HAP-1 (cell line): ENCODE measurements at regions not wholly inside any gene's neighbourhood (a gene's known extent, or its start where the extent isn't known, plus 50 kb on each side); places are given as distances from the start of the nearest gene placed in this dataset.
"Not testable (repeated sequence)": the region's sequence is repeated elsewhere in the genome, so short reads cannot be mapped to it uniquely, and the experiment has no call there.

Experiments used
- DNase-seq, 2 experiments: peaks; one replicate each; pipeline ENCODE4 v3.0.0-alpha.2; 2016 to 2020; ENCODE audit warnings: low spot score in 2 of 2
- H3K27me3 ChIP-seq: fragments of 250-450 bp; sonication (Bioruptor Pico); 2 replicates; pipeline ENCODE4 v1.5.1; 2020; ENCODE audit warnings: low read depth, mild to moderate bottlenecking, moderate library complexity
- H3K36me3 ChIP-seq: fragments of 250-450 bp; sonication (Bioruptor Pico); replicated peaks from 2 replicates; pipeline ENCODE4 v1.5.1; 2020; ENCODE audit warnings: mild to moderate bottlenecking
- H3K4me1 ChIP-seq: fragments of 250-450 bp; sonication (Bioruptor Pico); 2 replicates; pipeline ENCODE4 v1.5.1; 2020; ENCODE audit warnings: mild to moderate bottlenecking
- H3K4me3 ChIP-seq: fragments of 250-450 bp; sonication (Bioruptor Pico); 2 replicates; pipeline ENCODE4 v1.5.1; 2020; ENCODE audit warnings: mild to moderate bottlenecking, moderate library complexity
- H3K9me3 ChIP-seq: fragments of 250-450 bp; sonication (Bioruptor Pico); 2 replicates; pipeline ENCODE4 v1.5.1; 2020; ENCODE audit warnings: mild to moderate bottlenecking, moderate library complexity
- in situ Hi-C: fragments of 300-500 bp; cut with MboI; formaldehyde crosslinking; loops from 3 replicates; pipeline ENCODE4 v1.14.3; 2020; ENCODE audit warnings: low sequenced_read_pairs, inconsistent platforms, mixed read lengths

DNA sequence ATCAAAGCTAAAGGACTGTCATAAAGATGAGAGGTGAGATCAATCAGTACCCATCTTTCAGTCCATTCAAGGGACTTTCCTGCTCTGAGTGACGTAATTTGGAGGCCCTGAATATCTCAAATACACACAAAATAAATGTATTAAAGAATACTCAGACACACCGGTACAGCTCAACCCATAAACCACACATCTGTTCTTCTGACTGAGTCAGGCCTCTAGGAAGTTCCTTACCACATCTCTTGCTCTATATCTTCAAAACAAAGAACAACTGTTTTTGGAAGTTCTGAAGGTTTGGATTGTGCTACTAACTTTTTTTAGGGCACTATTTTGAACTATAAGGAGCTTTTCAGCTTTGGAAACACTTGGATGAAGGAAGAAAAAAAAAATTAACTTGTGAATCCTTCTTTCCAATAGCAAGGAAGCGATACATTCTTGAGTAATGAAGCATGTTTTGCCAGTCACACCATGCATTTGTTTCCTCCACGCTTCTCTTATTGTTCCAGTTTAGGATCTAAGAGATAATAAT lies 866.5 kb upstream of the VRK2 start:
- Histone ChIP-seq H3K36me3 (no peaks in the 10 kb centered on the region), H3K4me1 (no peaks in the 10 kb centered on the region), H3K4me3 (no peak overlapping the region), H3K27me3 (no peaks in the 10 kb centered on the region), H3K9me3 (no peaks in the 10 kb centered on the region)
- DNase-seq, result no peak
- in situ Hi-C loops, result no loop called here

DNA sequence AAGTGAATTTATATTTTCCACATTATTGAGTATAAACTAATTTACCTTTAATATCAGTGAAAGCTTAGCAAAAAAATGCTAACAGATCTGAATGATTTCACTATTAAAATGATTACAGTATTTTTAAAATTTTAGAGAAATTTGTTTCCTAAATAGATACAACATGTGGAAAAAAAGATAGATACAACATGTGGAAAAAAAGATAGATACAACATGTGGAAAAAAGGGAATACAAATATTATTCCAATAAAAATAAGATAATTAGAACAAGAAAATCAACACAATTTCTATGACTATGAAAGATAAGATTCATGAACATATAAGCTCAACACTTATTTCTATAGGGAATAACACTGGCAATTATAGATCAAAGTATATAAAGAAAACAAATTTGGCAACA lies 865.9 kb upstream of the VRK2 start:
- no peak for DNase-seq
- H3K27me3 ChIP-seq, result no peaks in the 10 kb centered on the region
- in situ Hi-C loops, result no loop called here
- no peak overlapping the region for H3K4me3 ChIP-seq
- H3K36me3 ChIP-seq, result no peaks in the 10 kb centered on the region
- no peaks in the 10 kb centered on the region for H3K9me3 ChIP-seq
- no peaks in the 10 kb centered on the region for H3K4me1 ChIP-seq

DNA sequence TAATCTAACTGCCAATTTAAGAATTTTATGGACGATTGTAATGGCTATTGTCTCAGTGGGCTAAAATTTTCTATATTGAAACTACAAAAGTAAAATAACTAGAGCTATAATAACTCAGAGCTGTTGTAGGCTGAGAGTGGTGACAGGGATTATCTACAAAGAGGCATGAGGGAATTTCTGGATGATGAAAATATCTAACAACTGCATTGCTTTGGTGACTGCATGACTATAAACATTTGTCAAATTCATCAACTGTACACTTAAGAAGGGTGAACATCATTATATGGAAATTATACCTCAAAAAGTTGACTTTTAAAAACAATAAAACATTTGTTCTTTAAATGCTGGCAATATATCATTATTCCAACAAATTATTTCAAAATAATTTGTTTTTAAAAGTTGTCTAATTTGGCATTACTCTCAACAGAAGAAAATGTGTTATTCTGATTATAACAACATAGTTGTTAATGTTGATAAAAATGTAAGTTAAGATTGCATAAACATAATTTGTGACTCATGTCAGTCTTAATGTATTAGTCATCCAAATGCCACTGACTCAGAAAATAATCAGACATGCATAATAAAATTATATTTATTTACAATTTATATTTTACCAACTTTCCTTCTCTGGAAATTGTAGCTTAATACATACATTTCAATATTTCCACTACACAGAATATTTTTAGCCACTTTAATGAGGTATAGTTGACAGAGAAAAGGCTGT lies 865.1 kb upstream of the VRK2 start:
- DNase-seq, result no peak
- H3K4me3 ChIP-seq, result no peak overlapping the region
- no peaks in the 10 kb centered on the region for H3K4me1 ChIP-seq
- H3K9me3 ChIP-seq, result no peaks in the 10 kb centered on the region
- H3K27me3 ChIP-seq, result no peaks in the 10 kb centered on the region
- in situ Hi-C loops, result no loop called here
- no peaks in the 10 kb centered on the region for H3K36me3 ChIP-seq

DNA sequence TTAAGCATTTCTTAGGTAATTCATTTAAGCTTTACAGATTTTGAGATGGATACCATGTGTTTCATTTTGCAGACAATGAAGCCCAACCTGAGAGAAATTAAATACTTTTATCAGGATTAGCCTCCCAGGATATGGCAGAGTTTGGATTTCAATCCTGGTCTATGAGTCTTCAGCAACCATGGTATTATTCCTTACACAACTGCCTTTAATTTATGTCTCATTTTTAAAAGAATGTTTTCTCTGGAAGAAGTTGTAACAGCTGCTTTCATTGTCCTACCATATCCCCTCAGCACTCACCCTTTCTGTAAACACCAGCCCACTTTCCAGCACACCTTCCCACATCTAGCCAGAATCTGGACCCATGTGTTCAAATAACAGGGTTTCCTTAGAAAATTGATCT lies 863.7 kb upstream of the VRK2 start:
- H3K36me3 ChIP-seq, result no peaks in the 10 kb centered on the region
- no peaks in the 10 kb centered on the region for H3K27me3 ChIP-seq
- no peak for DNase-seq
- H3K4me3 ChIP-seq, result no peak overlapping the region
- no peaks in the 10 kb centered on the region for H3K4me1 ChIP-seq
- no peaks in the 10 kb centered on the region for H3K9me3 ChIP-seq
- in situ Hi-C loops, result no loop called here

DNA sequence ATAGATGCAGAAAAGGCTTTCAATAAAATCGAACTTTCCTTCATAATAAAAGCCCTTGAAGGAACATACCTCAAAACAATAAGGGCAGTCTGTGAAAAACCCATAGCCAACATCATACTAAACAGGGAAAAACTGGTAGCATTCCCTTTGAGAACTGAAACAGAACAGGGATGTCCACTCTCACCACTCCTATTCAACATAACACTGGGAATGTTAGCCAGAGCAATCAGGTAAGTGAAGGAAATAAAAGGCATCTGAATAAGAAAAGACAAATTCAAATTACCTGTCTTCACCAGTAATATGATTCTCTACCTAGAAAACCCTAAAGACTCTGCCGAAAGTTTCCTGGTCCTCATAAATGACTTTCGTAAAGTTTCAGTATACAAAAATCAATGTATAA lies 861.0 kb upstream of the VRK2 start:
- Histone ChIP-seq H3K9me3 (no peaks in the 10 kb centered on the region), H3K4me3 (no peak overlapping the region), H3K4me1 (no peaks in the 10 kb centered on the region), H3K27me3 (no peaks in the 10 kb centered on the region), H3K36me3 (no peaks in the 10 kb centered on the region)
- in situ Hi-C loops, result no loop called here
- DNase-seq, result no peak

DNA sequence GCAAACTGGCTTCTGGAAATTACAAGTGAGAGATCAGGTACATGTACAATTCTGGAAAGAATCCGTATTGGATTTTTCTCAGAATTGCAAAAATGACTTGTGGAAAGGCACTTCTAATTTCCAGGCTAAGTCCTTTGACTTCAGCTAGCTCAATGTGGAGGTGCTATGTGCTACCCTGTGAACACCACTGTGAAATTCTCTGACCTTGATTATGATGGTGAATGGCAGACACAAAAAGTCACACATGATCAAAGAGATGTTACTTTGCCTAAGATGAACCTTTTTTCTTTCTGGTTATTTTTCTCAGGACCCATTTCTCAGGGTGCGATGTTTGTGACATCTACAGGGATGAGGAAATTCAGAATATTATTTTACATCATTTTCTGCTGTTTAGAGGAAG lies 856.6 kb upstream of the VRK2 start:
- Histone ChIP-seq H3K9me3 (no peaks in the 10 kb centered on the region), H3K4me1 (no peaks in the 10 kb centered on the region), H3K27me3 (no peaks in the 10 kb centered on the region), H3K36me3 (no peaks in the 10 kb centered on the region), H3K4me3 (no peak overlapping the region)
- no peak for DNase-seq
- in situ Hi-C loops, result no loop called here

DNA sequence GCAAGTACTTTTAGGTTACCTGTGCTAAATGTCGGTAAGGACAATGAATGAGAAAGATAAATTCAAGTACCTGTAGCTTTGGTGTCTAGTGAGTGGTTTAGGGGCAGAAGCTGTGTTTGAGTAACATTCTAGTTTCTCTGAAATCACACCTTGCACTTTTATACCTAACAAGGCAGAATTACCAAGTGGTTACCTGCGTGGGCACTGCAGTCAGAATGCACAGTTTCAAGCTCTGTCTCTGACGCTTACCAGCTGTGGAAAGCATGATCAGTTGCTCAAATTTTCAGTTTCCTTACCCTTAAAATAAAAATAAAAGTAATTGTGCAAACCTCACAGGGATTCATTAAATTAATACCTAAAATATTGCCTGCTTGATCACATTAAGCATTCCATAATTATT lies 846.9 kb upstream of the VRK2 start:
- Histone ChIP-seq H3K9me3 (no peaks in the 10 kb centered on the region), H3K4me1 (no peaks in the 10 kb centered on the region), H3K27me3 (no peaks in the 10 kb centered on the region), H3K4me3 (no peak overlapping the region), H3K36me3 (no peaks in the 10 kb centered on the region)
- in situ Hi-C loops, result no loop called here
- DNase-seq, result no peak

DNA sequence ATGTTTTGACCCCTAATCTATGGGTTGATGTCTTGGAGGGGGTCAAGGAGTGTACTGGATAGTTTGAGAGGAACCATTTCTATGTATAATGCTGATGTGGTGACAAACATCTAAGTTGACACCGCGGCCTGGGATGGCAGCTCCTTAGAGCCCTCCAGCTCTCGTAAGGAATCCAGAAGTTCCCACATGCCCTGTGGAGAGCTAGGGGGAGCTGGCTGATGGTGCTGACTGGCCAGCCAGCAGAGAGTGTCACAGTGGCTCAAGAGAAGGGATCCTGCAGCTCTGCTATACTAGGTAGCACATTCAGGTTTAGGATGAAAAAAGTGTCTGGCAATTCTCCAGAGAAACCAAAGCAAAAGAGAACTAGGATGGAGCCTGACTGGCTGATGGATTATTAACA lies 842.2 kb upstream of the VRK2 start:
- no peak for DNase-seq
- in situ Hi-C loops, result no loop called here

DNA sequence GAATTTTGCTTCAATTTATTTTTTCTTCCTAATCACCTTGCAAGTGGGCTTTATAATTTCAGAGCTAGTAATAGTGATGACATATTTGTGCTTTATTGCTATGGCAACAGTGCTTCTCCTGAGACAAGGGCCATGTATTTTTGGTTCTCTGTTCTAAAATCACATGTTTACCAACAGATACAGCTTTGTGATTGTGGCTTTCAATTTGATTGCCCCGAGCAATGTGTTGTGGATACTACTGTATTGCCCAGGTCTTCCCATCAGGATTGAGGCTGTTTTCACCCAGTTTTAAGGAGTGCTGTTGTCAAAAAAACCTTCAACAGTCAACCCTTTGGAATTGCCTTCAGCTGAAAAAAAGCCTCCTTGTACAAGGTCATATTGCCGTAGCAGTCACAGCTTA lies 841.4 kb upstream of the VRK2 start:
- Histone ChIP-seq H3K9me3 (no peaks in the 10 kb centered on the region), H3K27me3 (no peaks in the 10 kb centered on the region), H3K4me3 (no peak overlapping the region), H3K36me3 (no peaks in the 10 kb centered on the region), H3K4me1 (no peaks in the 10 kb centered on the region)
- in situ Hi-C loops, result no loop called here
- no peak for DNase-seq

More for the DNA sequence above, 842.2 kb upstream of the VRK2 start:
- Histone ChIP-seq H3K36me3 (no peaks in the 10 kb centered on the region), H3K9me3 (no peaks in the 10 kb centered on the region), H3K27me3 (no peaks in the 10 kb centered on the region), H3K4me1 (no peaks in the 10 kb centered on the region), H3K4me3 (no peak overlapping the region)

DNA sequence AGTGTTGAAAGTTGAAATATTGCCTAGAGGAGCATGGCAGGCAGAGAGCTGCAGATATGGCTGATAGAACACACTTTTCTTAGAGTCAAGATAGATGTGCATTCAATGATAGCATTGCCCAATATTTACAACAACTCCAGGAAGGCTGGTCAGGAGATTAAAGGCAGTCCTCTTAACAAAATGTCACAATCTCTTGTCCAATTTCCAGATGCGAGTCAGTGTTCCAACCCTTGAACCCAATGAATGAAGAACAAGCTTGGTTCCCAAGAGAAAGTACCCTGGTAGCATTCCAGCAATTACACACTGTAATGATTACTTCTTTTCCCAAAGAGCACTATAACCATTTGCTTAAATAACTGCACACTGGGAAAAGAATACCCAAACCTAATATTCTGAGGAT lies 839.4 kb upstream of the VRK2 start:
- no peak overlapping the region for H3K4me3 ChIP-seq
- DNase-seq, result no peak
- no peaks in the 10 kb centered on the region for H3K36me3 ChIP-seq
- H3K27me3 ChIP-seq, result no peaks in the 10 kb centered on the region
- H3K9me3 ChIP-seq, result no peaks in the 10 kb centered on the region
- in situ Hi-C loops, result no loop called here
- no peaks in the 10 kb centered on the region for H3K4me1 ChIP-seq

DNA sequence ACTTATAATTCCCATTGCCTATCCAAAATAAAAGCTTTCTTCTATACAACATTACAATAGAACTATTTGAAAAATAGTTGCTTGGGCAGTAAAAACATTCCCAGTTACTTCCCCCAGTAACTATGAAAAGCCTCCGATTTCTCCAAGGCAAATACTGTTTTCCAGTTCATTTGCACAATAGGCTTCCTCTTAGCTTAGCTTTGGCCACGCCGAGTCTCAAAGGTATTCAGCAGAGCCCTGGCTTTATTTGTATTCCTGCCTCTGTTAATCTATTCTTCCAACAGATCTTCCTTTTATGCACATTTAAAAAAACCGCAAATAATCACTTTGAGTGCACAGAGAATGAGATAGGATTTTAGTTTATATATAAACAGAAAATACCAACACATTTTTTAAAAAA lies 836.8 kb upstream of the VRK2 start:
- Histone ChIP-seq H3K36me3 (no peaks in the 10 kb centered on the region), H3K27me3 (no peaks in the 10 kb centered on the region), H3K4me3 (no peak overlapping the region), H3K9me3 (no peaks in the 10 kb centered on the region), H3K4me1 (no peaks in the 10 kb centered on the region)
- in situ Hi-C loops, result no loop called here
- no peak for DNase-seq

DNA sequence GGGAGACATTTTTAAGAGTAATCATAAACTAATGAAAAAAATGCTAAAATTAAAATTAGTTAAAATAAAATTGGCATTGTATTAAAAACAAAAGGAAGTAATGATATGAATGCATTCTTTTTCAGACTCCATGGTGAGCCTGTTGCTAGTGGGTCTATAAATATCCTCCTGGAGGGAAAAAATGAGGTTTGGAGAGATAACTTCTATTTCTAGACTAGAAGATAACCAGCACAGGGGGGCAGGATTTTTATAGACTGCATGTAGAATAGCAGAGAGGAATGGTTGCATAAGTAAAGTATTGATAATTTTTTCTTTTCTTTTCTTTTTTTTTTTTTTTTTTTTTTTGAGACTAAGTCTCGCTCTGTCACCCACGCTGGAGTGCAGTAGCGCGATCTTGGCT lies 835.8 kb upstream of the VRK2 start:
- H3K9me3 ChIP-seq, result no peaks in the 10 kb centered on the region
- no peaks in the 10 kb centered on the region for H3K27me3 ChIP-seq
- H3K4me3 ChIP-seq, result no peak overlapping the region
- in situ Hi-C loops, result no loop called here
- no peak for DNase-seq
- no peaks in the 10 kb centered on the region for H3K4me1 ChIP-seq
- no peaks in the 10 kb centered on the region for H3K36me3 ChIP-seq

DNA sequence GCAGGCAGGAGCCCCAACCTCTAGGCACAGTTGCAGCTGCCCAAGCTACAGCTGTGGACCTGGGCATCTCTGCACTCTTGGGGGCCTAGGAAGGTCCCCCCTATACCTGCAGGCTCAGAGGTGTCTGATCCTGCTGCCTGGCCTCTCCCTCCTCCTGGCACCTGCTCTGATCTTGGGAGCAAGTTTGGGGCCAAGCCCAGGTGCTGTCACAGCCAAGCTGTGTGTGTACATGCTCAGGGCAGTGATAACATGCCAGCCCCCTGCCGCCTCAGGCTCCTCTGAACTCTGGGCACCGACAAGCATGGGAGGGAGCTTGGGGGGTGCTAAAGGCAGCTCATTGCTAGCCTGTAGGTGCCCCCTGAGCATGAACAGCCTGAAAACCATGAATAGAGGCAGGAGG lies 829.6 kb upstream of the VRK2 start:
- no peak for DNase-seq
- no peaks in the 10 kb centered on the region for H3K9me3 ChIP-seq

DNA sequence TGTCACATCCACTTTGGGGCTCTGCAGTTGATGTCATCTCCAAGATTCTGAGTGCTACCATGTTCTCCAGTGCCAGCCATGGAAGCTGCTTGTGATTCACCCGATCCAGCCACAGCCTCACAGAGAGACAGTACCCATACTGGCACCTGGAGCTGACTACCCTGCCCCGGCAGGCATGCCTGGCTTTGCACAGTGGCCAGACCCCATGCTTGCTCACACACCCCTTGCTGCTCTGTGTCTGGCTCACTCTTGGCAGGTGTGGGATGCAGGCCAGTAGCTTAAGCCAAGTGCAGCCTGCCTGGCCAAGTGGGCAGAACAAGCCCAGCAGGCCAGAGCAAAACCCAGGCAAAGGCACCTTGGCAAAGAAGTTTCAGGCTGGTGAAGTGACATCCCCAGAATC lies 828.4 kb upstream of the VRK2 start:
- Histone ChIP-seq H3K4me3 (no peak overlapping the region), H3K27me3 (no peaks in the 10 kb centered on the region), H3K4me1 (no peaks in the 10 kb centered on the region), H3K36me3 (no peaks in the 10 kb centered on the region), H3K9me3 (no peaks in the 10 kb centered on the region)
- DNase-seq, result no peak
- in situ Hi-C loops, result no loop called here

More for the DNA sequence above, 829.6 kb upstream of the VRK2 start:
- Histone ChIP-seq H3K4me1 (no peaks in the 10 kb centered on the region), H3K27me3 (no peaks in the 10 kb centered on the region), H3K36me3 (no peaks in the 10 kb centered on the region), H3K4me3 (no peak overlapping the region)
- in situ Hi-C loops, result no loop called here

DNA sequence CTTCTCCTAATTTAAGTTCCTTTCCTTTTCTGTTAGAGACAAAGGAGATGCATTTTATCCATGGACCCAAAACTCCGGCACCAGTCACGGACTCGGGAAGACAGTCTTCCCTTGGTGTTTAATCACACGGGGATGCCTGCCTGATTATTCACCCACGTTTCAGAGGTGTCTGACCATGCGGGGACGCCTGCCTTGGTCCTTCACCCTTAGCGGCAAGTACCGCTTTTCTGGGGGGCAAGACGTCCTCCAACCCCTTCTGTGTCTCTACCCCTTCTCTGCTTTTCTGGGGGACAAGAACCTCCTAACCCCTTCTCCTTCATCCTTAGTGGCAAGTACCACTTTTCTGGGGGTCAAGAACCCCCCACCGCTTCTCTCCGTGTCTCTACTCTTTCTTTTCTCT lies 816.9 kb upstream of the VRK2 start:
- H3K4me1 ChIP-seq, in situ Hi-C loops, H3K9me3 ChIP-seq, DNase-seq, H3K4me3 ChIP-seq, H3K36me3 ChIP-seq, H3K27me3 ChIP-seq: not testable (repeated sequence)
